ENCODE measurements at regions not wholly inside any gene's neighbourhood (a gene's known extent, or its start where the extent isn't known, plus 50 kb on each side); places are given as distances from the start of the nearest gene placed in this dataset.

GRCh38 chr1:208665936-208666335, 421.8 kb upstream of the PLXNA2 start:
- Histone ChIP-seq H3K4me3 (no peak overlapping the region), H3K27ac (no peak overlapping the region), H3K9me3 (no peaks in the 10 kb centered on the region), H3K4me1 (ENCODE audit: insufficient read depth) (no peaks in the 10 kb centered on the region), H3K27me3 (no peaks in the 10 kb centered on the region), H3K36me3 (no peaks in the 10 kb centered on the region)
- intact Hi-C loops (cut with DNase I): no loop called here
- no peak for DNase-seq
- 90 to 94% (median 92%) methylated on average over 4 of the region's 4 CpGs for WGBS, 3 donors
- TF ChIP-seq CTCF (IDR thresholded peaks at IDR 0.05) (no peak), POLR2A (IDR thresholded peaks at IDR 0.05) (no peak), EP300 (IDR thresholded peaks at IDR 0.05) (no peak)

- WGBS, 3 donors: 51 to 75% (median 62%) methylated on average over 1 of the region's 1 CpG
- DNase-seq: no peak
- H3K4me3 ChIP-seq: no peak overlapping the region
Observed at GRCh38 chr1:208668991-208669390, 424.8 kb upstream of the PLXNA2 start.

GRCh38 chr1:208670778-208671177, 426.6 kb upstream of the PLXNA2 start:
- Histone ChIP-seq H3K27ac (no peak overlapping the region), H3K27me3 (no peaks in the 10 kb centered on the region), H3K36me3 (no peaks in the 10 kb centered on the region), H3K9me3 (no peaks in the 10 kb centered on the region), H3K4me1 (ENCODE audit: insufficient read depth) (no peaks in the 10 kb centered on the region), H3K4me3 (no peak overlapping the region)
- TF ChIP-seq EP300 (IDR thresholded peaks at IDR 0.05) (no peak), CTCF (IDR thresholded peaks at IDR 0.05) (no peak), POLR2A (IDR thresholded peaks at IDR 0.05) (no peak)
- 48 to 58% (median 57%) methylated on average over 2 of the region's 2 CpGs for WGBS, 3 donors
- intact Hi-C loops (cut with DNase I): no loop called here
- DNase-seq: no peak

More at GRCh38 chr1:208668991-208669390, 424.8 kb upstream of the PLXNA2 start:
- Histone ChIP-seq H3K9me3 (no peaks in the 10 kb centered on the region), H3K27me3 (no peaks in the 10 kb centered on the region), H3K36me3 (no peaks in the 10 kb centered on the region), H3K4me1 (ENCODE audit: insufficient read depth) (no peaks in the 10 kb centered on the region), H3K27ac (no peak overlapping the region)
- TF ChIP-seq EP300 (IDR thresholded peaks at IDR 0.05) (no peak), POLR2A (IDR thresholded peaks at IDR 0.05) (no peak), CTCF (IDR thresholded peaks at IDR 0.05) (no peak)
- intact Hi-C loops (cut with DNase I): no loop called here

- Histone ChIP-seq H3K9me3 (no peaks in the 10 kb centered on the region), H3K27ac (no peak overlapping the region), H3K27me3 (no peaks in the 10 kb centered on the region), H3K4me3 (no peak overlapping the region), H3K36me3 (no peaks in the 10 kb centered on the region), H3K4me1 (ENCODE audit: insufficient read depth) (no peaks in the 10 kb centered on the region)
- TF ChIP-seq POLR2A (IDR thresholded peaks at IDR 0.05): no peak
- TF ChIP-seq EP300 (IDR thresholded peaks at IDR 0.05): no peak
- TF ChIP-seq CTCF (IDR thresholded peaks at IDR 0.05): no peak
- WGBS, 3 donors: 16 to 35% (median 19%) methylated on average over 4 of the region's 4 CpGs
- no peak for DNase-seq
- intact Hi-C loops (cut with DNase I): no loop called here
Observed at GRCh38 chr1:208681878-208682663, 437.9 kb upstream of the PLXNA2 start.
